Activated CD8-positive, alpha-beta T cell treated with anti-CD3 and anti-CD28 coated beads for 36 hours (primary cell): ENCODE measurements at regions not wholly inside any gene's neighbourhood (a gene's known extent, or its start where the extent isn't known, plus 50 kb on each side); places are given as distances from the start of the nearest gene placed in this dataset.

Experiments
- ATAC-seq: fragments of 200-7000 bp; cut with Tn5 transposase; one replicate; pipeline ENCODE4 v1.10.0; 2021; ENCODE audit warnings: mild to moderate bottlenecking, moderate library complexity
- CTCF ChIA-PET: fragments of 350-600 bp; sonication (Branson Sonifier 250); formaldehyde crosslinking; loops from one replicate; lab custom pipeline; 2021; ENCODE audit warnings: antibody characterized with exemption; lab: Charles Lee
- POLR2A ChIA-PET: fragments of 350-600 bp; sonication (Branson Sonifier 250); formaldehyde crosslinking; loops from one replicate; lab custom pipeline; 2021; ENCODE audit warnings: antibody characterized with exemption; lab: Charles Lee
- DNase-seq: peaks from one replicate; pipeline ENCODE4 v3.0.0-alpha.2; 2020
- H3K27ac Mint-ChIP-seq: one replicate; pipeline ENCODE4 v1.8.0; 2021; ENCODE audit warnings: mild to moderate bottlenecking, mixed read lengths
- H3K27me3 Mint-ChIP-seq: one replicate; pipeline ENCODE4 v1.8.0; 2021; ENCODE audit warnings: mixed read lengths
- H3K36me3 Mint-ChIP-seq: one replicate; pipeline ENCODE4 v1.8.0; 2021; ENCODE audit warnings: low read depth, mixed read lengths
- H3K4me1 Mint-ChIP-seq: one replicate; pipeline ENCODE4 v1.8.0; 2021; ENCODE audit warnings: low read depth, mixed read lengths
- H3K4me3 Mint-ChIP-seq: one replicate; pipeline ENCODE4 v1.8.0; 2021; ENCODE audit warnings: mild to moderate bottlenecking, moderate library complexity, mixed read lengths
- H3K9me3 Mint-ChIP-seq: one replicate; pipeline ENCODE4 v1.8.0; 2021; ENCODE audit warnings: mixed read lengths
- CTCF ChIP-seq: fragments of 200-600 bp; IDR thresholded peaks from one replicate; pipeline ENCODE4 v1.8.0; 2022; ENCODE audit warnings: antibody characterized with exemption, mild to moderate bottlenecking
- intact Hi-C: fragments of 100-400 bp; cut with micrococcal nuclease; formaldehyde crosslinking; loops from one replicate; pipeline ENCODE4 v1.10.0; 2022

GRCh38 chr4:28686618-28687017, 1826.0 kb downstream of the STIM2 start:
- intact Hi-C loops, result no loop called here
- peaks cover 7% of the 10 kb centered on the region for H3K9me3 Mint-ChIP-seq
- no peak for TF ChIP-seq CTCF
- POLR2A ChIA-PET, result no interaction called here
- DNase-seq, result peak; percentile 14
- H3K36me3 Mint-ChIP-seq, result no peaks in the 10 kb centered on the region
- no peak for ATAC-seq
- H3K4me3 Mint-ChIP-seq, result no peak overlapping the region
- no peaks in the 10 kb centered on the region for H3K4me1 Mint-ChIP-seq
- no peak overlapping the region for H3K27ac Mint-ChIP-seq
- H3K27me3 Mint-ChIP-seq, result no peaks in the 10 kb centered on the region
- CTCF ChIA-PET, result interaction anchor here (0.9 to 1.0 kb wide), 2 partner anchors 9 to 11 kb away, joined by 3 read pairs; no protein-coding TSS in a partner anchor

GRCh38 chr4:28690890-28691289, 1830.2 kb downstream of the STIM2 start:
- POLR2A ChIA-PET, result no interaction called here
- H3K36me3 Mint-ChIP-seq, result no peaks in the 10 kb centered on the region

GRCh38 chr4:28702571-28702970, 1841.9 kb downstream of the STIM2 start:
- DNase-seq (no peak), ATAC-seq (no peak)
- no peaks in the 10 kb centered on the region for H3K36me3 Mint-ChIP-seq
- ChIA-PET CTCF (no interaction called here), POLR2A (no interaction called here)
- no peak overlapping the region for H3K4me3 Mint-ChIP-seq
- no peak overlapping the region for H3K27ac Mint-ChIP-seq
- H3K27me3 Mint-ChIP-seq, result no peaks in the 10 kb centered on the region
- TF ChIP-seq CTCF, result no peak
- H3K9me3 Mint-ChIP-seq, result no peaks in the 10 kb centered on the region
- H3K4me1 Mint-ChIP-seq, result no peaks in the 10 kb centered on the region
- intact Hi-C loops, result no loop called here

More at GRCh38 chr4:28690890-28691289, 1830.2 kb downstream of the STIM2 start:
- Mint-ChIP-seq H3K27me3 (no peaks in the 10 kb centered on the region), H3K4me3 (no peak overlapping the region), H3K27ac (no peak overlapping the region), H3K4me1 (no peaks in the 10 kb centered on the region), H3K9me3 (peaks cover 6% of the 10 kb centered on the region)
- intact Hi-C loops, result no loop called here
- DNase-seq (no peak), ATAC-seq (no peak)
- no peak for TF ChIP-seq CTCF
- CTCF ChIA-PET, result no interaction called here

GRCh38 chr4:28709891-28710290, 1849.2 kb downstream of the STIM2 start:
- CTCF ChIA-PET, result no interaction called here
- no peak overlapping the region for H3K4me3 Mint-ChIP-seq
- ATAC-seq, result no peak

GRCh38 chr4:28723371-28723770, 1862.7 kb downstream of the STIM2 start:
- no peak for DNase-seq
- Mint-ChIP-seq H3K9me3 (peaks cover 5% of the 10 kb centered on the region), H3K27me3 (no peaks in the 10 kb centered on the region)

More at GRCh38 chr4:28709891-28710290, 1849.2 kb downstream of the STIM2 start:
- POLR2A ChIA-PET, result no interaction called here
- Mint-ChIP-seq H3K27me3 (no peaks in the 10 kb centered on the region), H3K36me3 (no peaks in the 10 kb centered on the region), H3K4me1 (no peaks in the 10 kb centered on the region), H3K9me3 (no peaks in the 10 kb centered on the region), H3K27ac (no peak overlapping the region)
- intact Hi-C loops, result no loop called here
- no peak for TF ChIP-seq CTCF
- DNase-seq, result no peak

More at GRCh38 chr4:28723371-28723770, 1862.7 kb downstream of the STIM2 start:
- TF ChIP-seq CTCF, result no peak
- H3K27ac Mint-ChIP-seq, result no peak overlapping the region
- H3K4me3 Mint-ChIP-seq, result no peak overlapping the region
- POLR2A ChIA-PET, result no interaction called here
- ATAC-seq, result no peak
- no peaks in the 10 kb centered on the region for H3K36me3 Mint-ChIP-seq
- CTCF ChIA-PET, result no interaction called here
- intact Hi-C loops, result no loop called here
- H3K4me1 Mint-ChIP-seq, result no peaks in the 10 kb centered on the region
